HG02763 (cell line): ENCODE measurements at regions not wholly inside any gene's neighbourhood (a gene's known extent, or its start where the extent isn't known, plus 50 kb on each side); places are given as distances from the start of the nearest gene placed in this dataset.
"Not testable (repeated sequence)": the region's sequence is repeated elsewhere in the genome, so short reads cannot be mapped to it uniquely, and the experiment has no call there.

ENCODE experiments used
- ATAC-seq: cut with Tn5 transposase; IDR thresholded peaks from one replicate; pipeline ENCODE4 v1.9.1; 2021; ENCODE audit warnings: mild to moderate bottlenecking, moderate library complexity; ENCODE audit not compliant: unreplicated experiment

GRCh38 chr13:54676526-54677113 lies 1648.0 kb downstream of the OLFM4 start:
- ATAC-seq, result no peak

GRCh38 chr13:54682184-54682583 lies 1653.6 kb downstream of the OLFM4 start:
- no peak for ATAC-seq

DNA sequence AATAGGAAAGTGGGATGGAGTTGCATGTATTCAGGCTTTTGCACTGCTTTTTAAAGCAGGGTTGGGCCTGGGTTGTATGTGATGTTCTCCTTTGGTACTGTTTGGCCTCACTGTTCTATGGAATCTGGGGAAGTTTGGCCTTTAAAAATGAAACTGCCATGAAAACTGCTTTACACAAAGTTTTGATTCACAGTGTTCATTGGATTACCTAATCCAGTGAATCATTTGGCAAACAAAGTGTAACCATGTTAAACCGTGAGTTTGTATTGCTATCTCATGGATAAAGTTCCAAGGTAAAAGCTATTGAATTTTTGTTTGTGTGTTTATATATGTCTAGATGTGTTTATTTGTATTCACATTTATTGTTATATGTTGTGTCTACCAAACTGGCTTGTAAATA lies 1658.6 kb downstream of the OLFM4 start:
- no peak for ATAC-seq

GRCh38 chr13:54699831-54700230 lies 1671.2 kb downstream of the OLFM4 start:
- no peak for ATAC-seq

DNA sequence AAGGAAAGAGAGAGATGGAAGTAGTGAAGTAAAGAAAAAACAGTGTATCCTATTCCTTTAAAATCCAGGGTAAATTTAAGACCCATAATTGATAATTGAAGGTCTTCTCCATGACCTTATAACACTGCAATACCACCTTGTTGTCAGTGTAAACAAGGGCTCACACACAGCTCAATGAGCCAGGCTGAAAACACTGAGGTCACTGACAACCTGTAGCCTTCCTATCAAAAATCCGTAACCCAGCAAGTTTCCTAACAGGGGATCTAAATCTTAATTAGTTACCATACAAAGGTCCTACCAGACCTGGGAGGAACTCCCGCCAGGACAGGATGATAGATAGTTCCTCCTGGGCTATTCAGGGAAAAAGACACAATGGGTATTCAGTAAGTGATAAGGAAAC lies 1677.1 kb downstream of the OLFM4 start:
- no peak for ATAC-seq

- ATAC-seq, result no peak
Measured at GRCh38 chr13:54706336-54706735, 1677.7 kb downstream of the OLFM4 start.

DNA sequence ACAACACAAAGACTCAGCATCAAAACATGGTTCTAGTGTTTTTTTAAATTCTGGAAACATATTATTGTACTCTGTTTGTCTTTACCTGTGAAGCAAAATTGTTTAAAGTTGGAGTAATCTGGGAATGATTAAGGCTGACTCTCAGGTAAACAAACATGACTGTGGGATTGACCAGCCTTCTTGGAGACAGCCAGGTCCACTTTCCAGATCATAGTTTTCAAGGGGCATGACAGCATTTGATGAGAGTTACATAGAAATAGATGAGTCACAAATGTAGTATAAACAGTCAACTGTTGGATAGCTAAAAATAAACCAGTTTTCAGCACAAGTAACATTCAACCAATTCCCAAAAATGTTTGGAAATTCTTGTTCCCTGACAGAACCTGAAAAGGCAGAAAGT lies 1680.9 kb downstream of the OLFM4 start:
- ATAC-seq, result no peak

DNA sequence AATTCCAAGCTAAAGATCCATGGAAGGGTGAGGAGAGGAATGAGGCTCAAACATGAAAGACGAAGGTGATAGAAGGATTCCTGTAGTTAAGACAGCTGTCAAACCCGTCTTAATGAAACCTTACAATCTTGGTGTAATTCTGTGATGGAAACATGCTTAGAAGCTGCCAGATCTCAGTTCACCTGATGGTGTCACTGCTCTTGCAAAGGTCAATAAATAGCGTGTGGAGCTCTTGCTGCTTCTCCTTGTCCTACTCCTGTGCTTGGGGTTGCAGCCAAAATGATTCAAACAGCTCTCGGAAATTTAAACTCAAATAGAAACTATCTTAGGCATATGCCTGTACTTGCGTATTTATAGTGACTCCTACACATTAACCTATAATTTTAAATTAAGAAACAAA lies 1705.0 kb downstream of the OLFM4 start:
- no peak for ATAC-seq

DNA sequence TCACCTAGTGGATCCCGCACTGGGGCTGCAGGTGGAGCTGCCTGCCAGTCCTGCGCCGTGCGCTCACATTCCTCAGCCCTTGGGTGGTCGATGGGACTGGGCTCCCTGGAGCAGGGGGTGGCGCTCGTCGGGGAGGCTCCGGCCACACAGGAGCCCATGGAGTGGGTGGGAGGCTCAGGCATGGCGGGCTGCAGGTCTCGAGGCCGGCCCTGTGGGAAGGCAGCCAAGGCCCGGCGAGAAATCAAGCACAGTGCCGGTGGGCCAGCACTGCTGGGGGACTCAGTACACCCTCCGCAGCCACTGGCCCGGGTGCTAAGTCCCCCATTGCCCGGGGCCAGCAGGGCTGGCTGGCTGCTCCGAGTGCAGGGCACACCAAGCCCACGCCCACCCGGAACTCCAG lies 1708.6 kb downstream of the OLFM4 start:
- not testable (repeated sequence) for ATAC-seq

GRCh38 chr13:54742984-54743383 lies 1714.4 kb downstream of the OLFM4 start:
- no peak for ATAC-seq

DNA sequence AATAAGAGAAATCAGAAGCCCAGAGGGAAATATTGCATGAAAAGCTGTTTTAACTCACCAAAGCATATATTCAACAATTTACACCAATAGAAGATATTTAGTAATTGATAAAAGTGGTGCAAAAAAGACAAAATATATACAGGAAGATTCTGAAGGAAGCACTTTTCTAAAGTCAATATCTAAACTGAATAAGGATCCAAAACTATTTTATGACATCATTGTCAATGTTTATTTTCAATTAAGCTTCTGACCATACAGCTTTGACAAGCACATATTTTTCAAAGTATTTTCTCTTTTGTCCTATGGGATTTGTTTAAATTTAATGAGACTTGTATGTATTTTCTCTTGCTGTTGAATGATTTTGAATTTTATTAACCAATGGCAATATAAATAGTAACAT lies 1716.1 kb downstream of the OLFM4 start:
- no peak for ATAC-seq

GRCh38 chr13:54750521-54750920 lies 1721.9 kb downstream of the OLFM4 start:
- ATAC-seq, result no peak

GRCh38 chr13:54758795-54759194 lies 1730.2 kb downstream of the OLFM4 start:
- ATAC-seq, result no peak

GRCh38 chr13:54768214-54768613 lies 1739.6 kb downstream of the OLFM4 start:
- no peak for ATAC-seq

DNA sequence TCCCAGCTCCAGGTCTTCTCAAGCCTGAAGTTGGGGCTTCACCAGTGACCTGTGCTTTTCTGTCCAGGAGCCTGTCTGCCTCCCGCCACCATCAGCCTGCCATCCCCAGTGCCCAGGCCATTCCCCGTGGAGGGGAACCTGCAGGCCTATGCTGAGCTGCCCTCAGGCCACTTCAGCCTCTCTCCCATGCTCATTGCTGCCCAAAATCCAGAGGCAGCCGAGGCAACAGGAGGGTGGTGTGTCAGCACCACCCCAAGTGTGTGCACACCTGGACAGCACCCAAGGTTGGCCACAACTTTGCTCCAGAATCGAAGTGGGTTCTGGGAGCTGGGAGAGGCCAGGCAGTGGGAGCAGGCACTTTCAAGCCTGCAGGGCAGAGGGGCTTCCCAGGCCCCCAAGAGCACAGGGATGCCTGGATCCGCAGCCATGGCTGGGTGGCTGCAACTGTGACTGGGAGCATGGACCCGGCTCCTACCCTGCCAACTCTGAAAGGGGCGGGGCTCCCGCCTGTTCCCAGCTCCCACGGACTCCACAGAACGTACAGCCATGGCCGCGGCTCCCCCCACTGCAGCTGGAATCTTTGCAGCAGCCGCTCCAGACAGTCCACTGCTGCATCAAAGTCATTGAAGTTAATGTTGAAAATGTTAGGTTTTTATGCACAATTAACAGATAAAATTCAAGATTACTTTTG lies 1747.0 kb downstream of the OLFM4 start:
- no peak for ATAC-seq

GRCh38 chr13:54787754-54788153 lies 1759.1 kb downstream of the OLFM4 start:
- ATAC-seq, result no peak

- no peak for ATAC-seq
Measured at GRCh38 chr13:54799621-54800226, 1771.1 kb downstream of the OLFM4 start.

- ATAC-seq, result no peak
Measured at GRCh38 chr13:54802226-54802625, 1773.6 kb downstream of the OLFM4 start.

DNA sequence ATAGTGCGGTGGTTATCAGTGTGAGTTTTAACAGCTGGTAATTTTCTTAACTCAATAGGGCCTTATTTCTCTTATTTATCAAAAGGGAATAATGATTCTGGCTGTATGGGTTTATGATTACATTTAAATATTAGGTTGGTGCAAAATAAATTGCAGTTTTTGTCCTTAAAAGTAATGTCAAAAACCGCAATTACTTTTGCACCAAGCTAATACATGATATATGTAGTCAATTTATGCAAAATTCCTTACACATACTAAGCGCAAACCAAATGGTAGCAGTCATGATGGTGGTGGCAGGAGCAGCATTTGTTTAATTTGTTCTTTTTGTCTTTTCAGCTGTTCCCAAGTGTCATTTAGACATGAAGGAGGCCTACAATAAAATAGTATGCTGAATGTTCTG lies 1777.1 kb downstream of the OLFM4 start:
- ATAC-seq, result no peak

DNA sequence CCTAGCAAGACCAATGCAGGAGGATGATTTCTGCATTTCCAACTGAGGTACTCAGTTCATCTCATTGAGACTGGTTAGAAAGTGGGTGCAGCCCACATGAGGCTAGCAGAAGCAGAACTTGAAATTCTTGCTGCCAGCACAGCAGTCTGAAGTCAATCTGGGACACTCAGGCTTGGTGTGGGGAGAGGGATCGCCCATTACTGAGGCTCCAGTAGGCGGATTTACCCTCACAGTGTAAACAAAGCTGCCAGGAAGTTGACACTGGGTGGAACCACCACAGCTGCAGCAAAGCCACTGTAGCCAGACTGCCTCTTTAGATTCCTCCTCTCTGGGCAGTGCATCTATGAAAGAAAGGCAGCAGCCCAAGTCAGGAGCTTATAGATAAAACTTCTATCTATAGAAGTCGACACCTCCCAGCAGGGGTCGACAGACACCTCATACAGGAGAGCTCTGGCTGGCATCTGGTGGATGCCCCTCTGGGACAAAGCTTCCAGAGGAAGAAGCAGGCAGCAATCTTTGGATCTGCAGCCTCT lies 1793.4 kb downstream of the OLFM4 start:
- ATAC-seq, result not testable (repeated sequence)

GRCh38 chr13:54829391-54830068 lies 1800.9 kb downstream of the OLFM4 start:
- ATAC-seq, result not testable (repeated sequence)

DNA sequence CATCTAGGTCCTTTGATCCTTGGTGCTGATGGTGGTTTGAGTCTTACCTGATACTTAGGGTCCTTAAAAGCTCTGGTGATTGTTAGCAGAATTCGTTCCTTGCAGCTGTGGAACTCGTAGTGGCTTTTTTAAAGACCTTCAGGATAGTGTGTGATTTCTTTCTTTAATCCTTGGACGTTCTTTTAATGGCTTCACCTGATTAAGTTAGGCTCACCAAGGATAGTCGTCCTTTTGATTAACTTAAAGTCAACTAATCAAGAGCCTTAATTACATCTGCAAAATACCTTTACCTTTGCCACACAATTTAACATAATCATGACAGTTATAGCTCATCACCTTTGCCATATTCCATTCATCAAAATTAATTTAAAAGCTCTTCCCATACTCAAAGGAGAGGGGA lies 1807.7 kb downstream of the OLFM4 start:
- ATAC-seq, result no peak
